Nephron progenitor cell (in vitro differentiated cells): ENCODE measurements at regions not wholly inside any gene's neighbourhood (a gene's known extent, or its start where the extent isn't known, plus 50 kb on each side); places are given as distances from the start of the nearest gene placed in this dataset.
A peak's percentile ranks its signal among the peaks of the same experiment; 100 is the strongest.

Experiments used
- DNase-seq: peaks from one replicate; pipeline ENCODE4 v3.0.0; 2021
- H3K27ac Mint-ChIP-seq: 2 replicates; pipeline ENCODE4 v1.8.0; 2021; ENCODE audit warnings: mild to moderate bottlenecking, moderate library complexity, mixed read lengths
- H3K27me3 Mint-ChIP-seq: 2 replicates; pipeline ENCODE4 v1.8.0; 2021; ENCODE audit warnings: mild to moderate bottlenecking, low read depth, mixed read lengths; ENCODE audit not compliant: poor library complexity
- H3K36me3 Mint-ChIP-seq: 2 replicates; pipeline ENCODE4 v1.8.0; 2021; ENCODE audit warnings: low read depth, mixed read lengths
- H3K4me1 Mint-ChIP-seq: 2 replicates; pipeline ENCODE4 v1.8.0; 2021; ENCODE audit warnings: mixed read lengths
- H3K4me3 Mint-ChIP-seq: 2 replicates; pipeline ENCODE4 v1.8.0; 2021; ENCODE audit warnings: mild to moderate bottlenecking, moderate library complexity, mixed read lengths
- H3K9me3 Mint-ChIP-seq: 2 replicates; pipeline ENCODE4 v1.8.0; 2021; ENCODE audit warnings: mild to moderate bottlenecking, moderate library complexity, mixed read lengths
- TF ChIP-seq, protein P1 (sequence below): fragments of 200-600 bp; sonication (generic); IDR thresholded peaks from 2 replicates; pipeline ENCODE4 v1.5.0; 2021; ENCODE audit warnings: antibody characterized with exemption

DNA sequence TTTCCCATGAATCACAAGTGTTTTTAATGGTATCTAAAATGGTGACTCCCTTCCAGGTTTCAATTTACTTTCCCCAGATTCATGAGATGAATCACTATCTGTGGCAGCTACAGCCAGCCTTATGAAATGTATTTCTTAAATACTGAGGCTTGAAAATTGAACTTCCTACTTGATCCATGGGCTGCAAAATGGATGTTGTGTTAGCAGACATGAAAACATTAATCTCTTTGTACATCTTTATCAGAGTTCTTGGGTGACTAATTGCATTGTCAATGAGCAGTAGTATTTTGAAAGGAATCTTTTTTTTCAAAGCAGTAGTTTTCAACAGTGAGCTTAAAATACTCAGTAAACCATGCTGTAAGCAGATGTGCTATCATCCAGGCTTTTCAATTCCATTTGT is 250.8 kb downstream of the SLC6A15 start:
- DNase-seq = no peak
- no peak overlapping the region for H3K4me3 Mint-ChIP-seq
- no peaks in the 10 kb centered on the region for H3K9me3 Mint-ChIP-seq
- H3K27ac Mint-ChIP-seq = no peak overlapping the region
- peaks cover 27% of the 10 kb centered on the region for H3K4me1 Mint-ChIP-seq
- no peaks in the 10 kb centered on the region for H3K36me3 Mint-ChIP-seq
- H3K27me3 Mint-ChIP-seq = no peaks in the 10 kb centered on the region
- TF ChIP-seq, protein P1, sequence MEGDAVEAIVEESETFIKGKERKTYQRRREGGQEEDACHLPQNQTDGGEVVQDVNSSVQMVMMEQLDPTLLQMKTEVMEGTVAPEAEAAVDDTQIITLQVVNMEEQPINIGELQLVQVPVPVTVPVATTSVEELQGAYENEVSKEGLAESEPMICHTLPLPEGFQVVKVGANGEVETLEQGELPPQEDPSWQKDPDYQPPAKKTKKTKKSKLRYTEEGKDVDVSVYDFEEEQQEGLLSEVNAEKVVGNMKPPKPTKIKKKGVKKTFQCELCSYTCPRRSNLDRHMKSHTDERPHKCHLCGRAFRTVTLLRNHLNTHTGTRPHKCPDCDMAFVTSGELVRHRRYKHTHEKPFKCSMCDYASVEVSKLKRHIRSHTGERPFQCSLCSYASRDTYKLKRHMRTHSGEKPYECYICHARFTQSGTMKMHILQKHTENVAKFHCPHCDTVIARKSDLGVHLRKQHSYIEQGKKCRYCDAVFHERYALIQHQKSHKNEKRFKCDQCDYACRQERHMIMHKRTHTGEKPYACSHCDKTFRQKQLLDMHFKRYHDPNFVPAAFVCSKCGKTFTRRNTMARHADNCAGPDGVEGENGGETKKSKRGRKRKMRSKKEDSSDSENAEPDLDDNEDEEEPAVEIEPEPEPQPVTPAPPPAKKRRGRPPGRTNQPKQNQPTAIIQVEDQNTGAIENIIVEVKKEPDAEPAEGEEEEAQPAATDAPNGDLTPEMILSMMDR = no peak

DNA sequence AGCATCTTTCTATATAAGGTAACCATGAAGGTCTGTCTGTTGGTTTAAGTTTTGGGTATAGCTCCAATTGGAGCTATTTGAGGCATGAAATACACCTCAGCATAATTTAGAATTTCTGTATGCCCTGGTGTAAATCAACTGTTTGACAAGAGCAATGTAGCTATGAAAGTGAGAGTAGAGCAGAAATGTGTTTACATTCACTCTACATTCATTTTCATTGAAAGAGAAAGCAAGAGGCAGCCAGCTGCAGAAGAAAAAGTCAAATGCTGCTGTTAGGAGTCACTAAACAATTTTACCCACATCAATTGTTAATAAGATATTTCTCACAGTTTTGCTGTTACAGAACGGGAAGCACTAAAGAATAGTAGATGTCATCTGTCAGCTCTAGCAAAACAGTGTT is 252.5 kb downstream of the SLC6A15 start:
- no peak for DNase-seq
- TF ChIP-seq, protein P1 = no peak
- Mint-ChIP-seq H3K27me3 (no peaks in the 10 kb centered on the region), H3K36me3 (no peaks in the 10 kb centered on the region), H3K4me1 (peaks cover 43% of the 10 kb centered on the region), H3K9me3 (no peaks in the 10 kb centered on the region), H3K4me3 (no peak overlapping the region), H3K27ac (no peak overlapping the region)

DNA sequence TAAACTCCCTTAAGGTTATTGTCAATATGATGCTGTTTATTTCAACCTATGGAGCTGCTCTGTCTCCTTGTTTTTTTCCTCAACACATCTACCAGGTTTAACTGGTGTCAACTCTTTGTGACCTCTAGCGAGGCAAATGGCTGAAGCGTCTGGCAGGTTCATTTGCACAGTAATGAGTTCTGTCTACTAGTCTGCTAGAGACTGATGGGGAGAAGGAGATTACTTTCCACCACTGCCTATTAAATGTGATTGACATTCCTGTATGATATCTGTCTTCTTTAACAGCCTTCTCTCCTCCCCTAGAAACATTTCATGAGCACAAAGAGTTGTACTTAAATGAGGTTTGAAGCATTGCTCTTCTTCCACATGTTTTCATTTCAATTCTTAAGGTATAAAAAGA is 253.7 kb downstream of the SLC6A15 start:
- TF ChIP-seq, protein P1 = no peak
- Mint-ChIP-seq H3K4me3 (no peak overlapping the region), H3K27ac (no peak overlapping the region), H3K36me3 (no peaks in the 10 kb centered on the region), H3K27me3 (no peaks in the 10 kb centered on the region), H3K9me3 (no peaks in the 10 kb centered on the region), H3K4me1 (peaks cover 47% of the 10 kb centered on the region)
- peak; percentile 12 for DNase-seq

DNA sequence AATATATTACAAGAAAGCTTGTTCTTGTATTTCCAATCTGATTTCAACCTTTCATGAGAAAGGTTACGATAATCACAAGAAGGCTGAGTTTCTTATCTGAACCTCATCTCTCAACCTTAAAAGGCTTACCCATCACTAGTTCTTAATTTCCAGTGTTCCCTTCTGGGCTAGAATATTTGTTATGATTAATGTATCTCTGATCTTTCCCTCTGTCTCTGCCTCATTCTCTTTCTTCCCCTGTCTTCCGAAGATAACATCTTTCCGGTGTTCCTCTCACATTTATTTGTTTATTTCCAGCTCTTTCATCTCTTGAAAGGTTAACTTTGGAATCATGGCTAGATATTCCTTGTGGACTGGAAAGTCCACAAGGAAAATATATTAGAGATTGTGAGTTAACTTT is 255.9 kb downstream of the SLC6A15 start:
- TF ChIP-seq, protein P1 = no peak
- Mint-ChIP-seq H3K4me1 (peaks cover 45% of the 10 kb centered on the region), H3K27me3 (no peaks in the 10 kb centered on the region), H3K4me3 (no peak overlapping the region), H3K27ac (no peak overlapping the region), H3K36me3 (no peaks in the 10 kb centered on the region), H3K9me3 (no peaks in the 10 kb centered on the region)
- no peak for DNase-seq

DNA sequence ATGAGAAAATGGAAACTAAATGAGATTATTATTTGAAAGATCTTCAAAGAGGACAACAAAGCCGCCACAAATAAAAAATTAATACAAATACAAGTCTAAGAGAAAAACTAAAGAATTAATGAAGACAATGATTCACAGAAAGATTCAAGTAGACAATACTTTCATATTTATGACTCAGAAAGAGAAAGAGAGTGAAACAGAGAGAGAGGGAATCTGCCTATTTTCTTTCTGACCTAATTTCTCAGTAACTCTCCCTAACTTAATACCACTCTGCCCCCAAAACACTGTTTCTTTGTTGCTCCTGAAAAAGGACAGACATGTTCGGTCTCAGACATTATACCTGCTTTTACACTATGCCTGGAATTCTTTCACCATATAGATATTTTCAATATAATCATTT is 259.1 kb downstream of the SLC6A15 start:
- no peak overlapping the region for H3K4me3 Mint-ChIP-seq
- no peaks in the 10 kb centered on the region for H3K36me3 Mint-ChIP-seq
- peaks cover 27% of the 10 kb centered on the region for H3K4me1 Mint-ChIP-seq
- no peaks in the 10 kb centered on the region for H3K9me3 Mint-ChIP-seq
- DNase-seq = no peak
- TF ChIP-seq, protein P1 = no peak
- no peak overlapping the region for H3K27ac Mint-ChIP-seq
- H3K27me3 Mint-ChIP-seq = no peaks in the 10 kb centered on the region

DNA sequence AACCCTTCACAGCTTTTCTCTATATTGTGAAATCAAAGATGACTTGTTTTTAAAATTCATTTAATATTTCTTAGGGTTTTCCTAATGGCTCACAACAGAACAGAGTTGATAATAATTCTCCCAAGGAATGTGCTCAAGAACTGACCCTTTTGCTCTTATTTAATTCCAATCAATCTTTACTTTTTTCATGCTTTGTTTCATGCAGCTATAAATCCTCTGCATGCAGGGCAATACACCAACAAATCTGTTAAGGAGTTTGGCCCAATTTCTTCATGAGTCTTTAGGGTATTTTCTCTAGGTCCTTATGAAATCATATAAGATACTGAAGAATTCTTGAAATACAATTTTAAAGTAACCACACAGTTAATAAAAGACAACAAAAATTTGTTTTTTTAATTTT is 264.2 kb downstream of the SLC6A15 start:
- no peaks in the 10 kb centered on the region for H3K36me3 Mint-ChIP-seq
- no peak overlapping the region for H3K4me3 Mint-ChIP-seq
- TF ChIP-seq, protein P1 = no peak
- no peak overlapping the region for H3K27ac Mint-ChIP-seq
- peaks cover 17% of the 10 kb centered on the region for H3K4me1 Mint-ChIP-seq
- no peak for DNase-seq
- no peaks in the 10 kb centered on the region for H3K9me3 Mint-ChIP-seq
- no peaks in the 10 kb centered on the region for H3K27me3 Mint-ChIP-seq
